HepG2 (cell line): ENCODE measurements at regions not wholly inside any gene's neighbourhood (a gene's known extent, or its start where the extent isn't known, plus 50 kb on each side); places are given as distances from the start of the nearest gene placed in this dataset.

Experiments used
- ADNP ChIP-seq: sonication (generic); formaldehyde crosslinking; IDR thresholded peaks from 2 replicates; pipeline ENCODE4 v1.4.0; 2020; ENCODE audit warnings: missing genetic modification reagents
- FOXM1 ChIP-seq: sonication (generic); formaldehyde crosslinking; IDR thresholded peaks from 2 replicates; pipeline ENCODE4 v1.5.0; 2020; ENCODE audit warnings: missing genetic modification reagents
- ISX ChIP-seq: sonication (generic); formaldehyde crosslinking; conservative IDR thresholded peaks from 2 replicates; pipeline ENCODE4 v1.5.0; 2020; ENCODE audit warnings: missing genetic modification reagents
- MAF1 ChIP-seq: sonication (generic); formaldehyde crosslinking; IDR thresholded peaks from 2 replicates; pipeline ENCODE4 v1.5.0; 2020; ENCODE audit warnings: missing genetic modification reagents, borderline replicate concordance
- MAFK ChIP-seq, 2 experiments: IDR thresholded peaks in 1 of 2; conservative IDR thresholded peaks in 1 of 2; 2 replicates each; pipeline ENCODE4 v1.6.1; 2011; ENCODE audit warnings: improper control_type of control experiment in 2 of 2, low read length in 2 of 2
- MYC ChIP-seq: sonication (generic); formaldehyde crosslinking; IDR thresholded peaks from 2 replicates; pipeline ENCODE4 v1.9.0; 2021; ENCODE audit warnings: missing genetic modification reagents, borderline replicate concordance
- POLR2A ChIP-seq, 2 experiments: IDR thresholded peaks; 2 replicates each; pipeline ENCODE4 v1.6.1; 2011; ENCODE audit warnings: low read depth in 2 of 2, low read length in 2 of 2, mild to moderate bottlenecking in 1 of 2, moderate library complexity in 1 of 2; ENCODE audit not compliant: insufficient read depth in 1 of 2
- U2AF1 ChIP-seq: fragments of 200-400 bp; formaldehyde crosslinking; optimal IDR thresholded peaks from 2 replicates; pipeline ENCODE3; 2017; ENCODE audit warnings: mild to moderate bottlenecking, low read depth, low read length
- ZFP36 ChIP-seq: fragments of 150-350 bp; IDR thresholded peaks from 2 replicates; pipeline ENCODE4 v1.6.1; 2018; ENCODE audit warnings: borderline replicate concordance, low read length, low read depth; ENCODE audit not compliant: partially characterized antibody
- ZNF282 ChIP-seq: fragments of 450-650 bp; IDR thresholded peaks from 2 replicates; pipeline ENCODE4 v1.6.1; 2018; ENCODE audit not compliant: partially characterized antibody
- TF ChIP-seq, protein P1 (sequence below): sonication (generic); formaldehyde crosslinking; IDR thresholded peaks from 2 replicates; pipeline ENCODE4 v1.4.0; 2020; ENCODE audit warnings: mild to moderate bottlenecking, missing genetic modification reagents, borderline replicate concordance
- TF ChIP-seq, protein P2 (sequence below): sonication (generic); formaldehyde crosslinking; IDR thresholded peaks from 2 replicates; pipeline ENCODE4 v1.5.0; 2020; ENCODE audit warnings: mild to moderate bottlenecking, missing genetic modification reagents, moderate library complexity
- TF ChIP-seq, protein P3 (sequence below): sonication (generic); formaldehyde crosslinking; IDR thresholded peaks from 2 replicates; pipeline ENCODE4 v1.5.1; 2020; ENCODE audit warnings: mild to moderate bottlenecking, missing genetic modification reagents
- TF ChIP-seq, protein P4 (sequence below): sonication (generic); formaldehyde crosslinking; IDR thresholded peaks from 2 replicates; pipeline ENCODE4 v1.4.0; 2020; ENCODE audit warnings: missing genetic modification reagents

DNA sequence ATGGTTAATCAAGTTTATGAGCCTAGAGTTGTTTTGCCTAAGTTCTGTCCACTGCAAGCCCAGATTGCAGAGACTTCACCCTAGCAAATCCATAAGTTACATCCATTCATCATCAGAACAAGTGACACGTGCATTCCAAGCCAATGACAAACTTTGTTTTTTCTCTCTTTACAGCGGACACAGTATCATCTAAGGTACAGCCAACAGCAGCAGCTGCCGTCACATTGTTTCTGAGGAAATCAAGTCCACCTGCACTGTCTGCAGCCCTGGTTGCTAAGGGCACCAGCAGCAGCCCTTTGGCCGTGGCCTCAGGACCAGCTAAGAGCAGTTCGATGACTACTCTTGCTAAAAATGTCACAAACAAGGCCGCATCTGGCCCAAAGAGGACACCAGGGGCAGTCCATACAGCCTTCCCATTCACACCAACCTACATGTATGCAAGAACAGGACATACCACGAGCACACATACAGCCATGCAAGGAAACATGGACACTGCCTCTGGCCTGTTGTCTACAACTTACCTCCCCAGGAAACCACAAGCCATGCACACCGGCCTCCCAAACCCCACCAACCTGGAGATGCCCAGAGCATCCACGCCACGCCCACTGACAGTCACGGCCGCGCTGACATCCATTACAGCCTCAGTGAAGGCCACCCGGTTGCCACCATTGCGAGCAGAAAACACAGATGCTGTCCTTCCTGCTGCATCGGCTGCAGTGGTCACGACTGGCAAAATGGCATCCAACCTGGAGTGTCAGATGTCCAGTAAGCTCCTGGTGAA is 155.8 kb downstream of the C11orf91 start:
- no peak for TF ChIP-seq ISX (CRISPR knock-in tag)
- TF ChIP-seq FOXM1 (CRISPR knock-in tag) = no peak
- TF ChIP-seq MAF1 = no peak
- TF ChIP-seq, protein P1, sequence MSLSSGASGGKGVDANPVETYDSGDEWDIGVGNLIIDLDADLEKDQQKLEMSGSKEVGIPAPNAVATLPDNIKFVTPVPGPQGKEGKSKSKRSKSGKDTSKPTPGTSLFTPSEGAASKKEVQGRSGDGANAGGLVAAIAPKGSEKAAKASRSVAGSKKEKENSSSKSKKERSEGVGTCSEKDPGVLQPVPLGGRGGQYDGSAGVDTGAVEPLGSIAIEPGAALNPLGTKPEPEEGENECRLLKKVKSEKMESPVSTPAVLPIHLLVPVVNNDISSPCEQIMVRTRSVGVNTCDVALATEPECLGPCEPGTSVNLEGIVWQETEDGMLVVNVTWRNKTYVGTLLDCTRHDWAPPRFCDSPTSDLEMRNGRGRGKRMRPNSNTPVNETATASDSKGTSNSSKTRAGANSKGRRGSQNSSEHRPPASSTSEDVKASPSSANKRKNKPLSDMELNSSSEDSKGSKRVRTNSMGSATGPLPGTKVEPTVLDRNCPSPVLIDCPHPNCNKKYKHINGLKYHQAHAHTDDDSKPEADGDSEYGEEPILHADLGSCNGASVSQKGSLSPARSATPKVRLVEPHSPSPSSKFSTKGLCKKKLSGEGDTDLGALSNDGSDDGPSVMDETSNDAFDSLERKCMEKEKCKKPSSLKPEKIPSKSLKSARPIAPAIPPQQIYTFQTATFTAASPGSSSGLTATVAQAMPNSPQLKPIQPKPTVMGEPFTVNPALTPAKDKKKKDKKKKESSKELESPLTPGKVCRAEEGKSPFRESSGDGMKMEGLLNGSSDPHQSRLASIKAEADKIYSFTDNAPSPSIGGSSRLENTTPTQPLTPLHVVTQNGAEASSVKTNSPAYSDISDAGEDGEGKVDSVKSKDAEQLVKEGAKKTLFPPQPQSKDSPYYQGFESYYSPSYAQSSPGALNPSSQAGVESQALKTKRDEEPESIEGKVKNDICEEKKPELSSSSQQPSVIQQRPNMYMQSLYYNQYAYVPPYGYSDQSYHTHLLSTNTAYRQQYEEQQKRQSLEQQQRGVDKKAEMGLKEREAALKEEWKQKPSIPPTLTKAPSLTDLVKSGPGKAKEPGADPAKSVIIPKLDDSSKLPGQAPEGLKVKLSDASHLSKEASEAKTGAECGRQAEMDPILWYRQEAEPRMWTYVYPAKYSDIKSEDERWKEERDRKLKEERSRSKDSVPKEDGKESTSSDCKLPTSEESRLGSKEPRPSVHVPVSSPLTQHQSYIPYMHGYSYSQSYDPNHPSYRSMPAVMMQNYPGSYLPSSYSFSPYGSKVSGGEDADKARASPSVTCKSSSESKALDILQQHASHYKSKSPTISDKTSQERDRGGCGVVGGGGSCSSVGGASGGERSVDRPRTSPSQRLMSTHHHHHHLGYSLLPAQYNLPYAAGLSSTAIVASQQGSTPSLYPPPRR = no peak
- TF ChIP-seq POLR2A (IDR thresholded peaks at IDR 0.05; ENCODE audit: insufficient read depth in 1 of 2, low read depth in 2 of 2, low read length in 2 of 2) = no peak
- no peak for TF ChIP-seq ADNP (CRISPR knock-in tag)
- TF ChIP-seq, protein P2, sequence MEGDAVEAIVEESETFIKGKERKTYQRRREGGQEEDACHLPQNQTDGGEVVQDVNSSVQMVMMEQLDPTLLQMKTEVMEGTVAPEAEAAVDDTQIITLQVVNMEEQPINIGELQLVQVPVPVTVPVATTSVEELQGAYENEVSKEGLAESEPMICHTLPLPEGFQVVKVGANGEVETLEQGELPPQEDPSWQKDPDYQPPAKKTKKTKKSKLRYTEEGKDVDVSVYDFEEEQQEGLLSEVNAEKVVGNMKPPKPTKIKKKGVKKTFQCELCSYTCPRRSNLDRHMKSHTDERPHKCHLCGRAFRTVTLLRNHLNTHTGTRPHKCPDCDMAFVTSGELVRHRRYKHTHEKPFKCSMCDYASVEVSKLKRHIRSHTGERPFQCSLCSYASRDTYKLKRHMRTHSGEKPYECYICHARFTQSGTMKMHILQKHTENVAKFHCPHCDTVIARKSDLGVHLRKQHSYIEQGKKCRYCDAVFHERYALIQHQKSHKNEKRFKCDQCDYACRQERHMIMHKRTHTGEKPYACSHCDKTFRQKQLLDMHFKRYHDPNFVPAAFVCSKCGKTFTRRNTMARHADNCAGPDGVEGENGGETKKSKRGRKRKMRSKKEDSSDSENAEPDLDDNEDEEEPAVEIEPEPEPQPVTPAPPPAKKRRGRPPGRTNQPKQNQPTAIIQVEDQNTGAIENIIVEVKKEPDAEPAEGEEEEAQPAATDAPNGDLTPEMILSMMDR (CRISPR knock-in tag) = no peak
- no peak for TF ChIP-seq U2AF1
- TF ChIP-seq, protein P3, sequence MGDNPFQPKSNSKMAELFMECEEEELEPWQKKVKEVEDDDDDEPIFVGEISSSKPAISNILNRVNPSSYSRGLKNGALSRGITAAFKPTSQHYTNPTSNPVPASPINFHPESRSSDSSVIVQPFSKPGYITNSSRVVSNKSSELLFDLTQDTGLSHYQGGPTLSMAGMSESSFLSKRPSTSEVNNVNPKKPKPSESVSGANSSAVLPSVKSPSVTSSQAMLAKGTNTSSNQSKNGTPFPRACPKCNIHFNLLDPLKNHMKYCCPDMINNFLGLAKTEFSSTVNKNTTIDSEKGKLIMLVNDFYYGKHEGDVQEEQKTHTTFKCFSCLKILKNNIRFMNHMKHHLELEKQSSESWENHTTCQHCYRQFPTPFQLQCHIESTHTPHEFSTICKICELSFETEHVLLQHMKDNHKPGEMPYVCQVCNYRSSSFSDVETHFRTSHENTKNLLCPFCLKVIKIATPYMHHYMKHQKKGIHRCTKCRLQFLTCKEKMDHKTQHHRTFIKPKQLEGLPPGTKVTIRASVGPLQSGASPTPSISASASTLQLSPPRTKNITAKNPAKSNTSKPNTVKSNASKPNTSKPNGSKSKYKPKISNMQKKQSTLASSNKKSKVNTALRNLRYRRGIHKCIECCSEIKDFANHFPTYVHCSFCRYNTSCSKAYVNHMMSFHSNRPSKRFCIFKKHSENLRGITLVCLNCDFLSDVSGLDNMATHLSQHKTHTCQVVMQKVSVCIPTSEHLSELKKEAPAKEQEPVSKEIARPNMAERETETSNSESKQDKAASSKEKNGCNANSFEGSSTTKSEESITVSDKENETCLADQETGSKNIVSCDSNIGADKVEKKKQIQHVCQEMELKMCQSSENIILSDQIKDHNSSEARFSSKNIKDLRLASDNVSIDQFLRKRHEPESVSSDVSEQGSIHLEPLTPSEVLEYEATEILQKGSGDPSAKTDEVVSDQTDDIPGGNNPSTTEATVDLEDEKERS (CRISPR knock-in tag) = no peak
- no peak for TF ChIP-seq MYC
- no peak for TF ChIP-seq MAFK (conservative IDR thresholded peaks at IDR 0.05 in 1 of 2, IDR thresholded peaks at IDR 0.05 in 1 of 2; ENCODE audit: low read length in 2 of 2)
- TF ChIP-seq, protein P4, sequence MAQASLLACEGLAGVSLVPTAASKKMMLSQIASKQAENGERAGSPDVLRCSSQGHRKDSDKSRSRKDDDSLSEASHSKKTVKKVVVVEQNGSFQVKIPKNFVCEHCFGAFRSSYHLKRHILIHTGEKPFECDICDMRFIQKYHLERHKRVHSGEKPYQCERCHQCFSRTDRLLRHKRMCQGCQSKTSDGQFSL (CRISPR knock-in tag) = no peak
- TF ChIP-seq ZFP36 = no peak
- no peak for TF ChIP-seq ZNF282
